DMS 273 treated with DMSO at 0.1 percent for 48 hours (cell line): ENCODE measurements at regions not wholly inside any gene's neighbourhood (a gene's known extent, or its start where the extent isn't known, plus 50 kb on each side); places are given as distances from the start of the nearest gene placed in this dataset.

ENCODE experiments used
- DNase-seq: peaks from one replicate; lab custom pipeline; 2025; lab: John Stamatoyannopoulos, UW

DNA sequence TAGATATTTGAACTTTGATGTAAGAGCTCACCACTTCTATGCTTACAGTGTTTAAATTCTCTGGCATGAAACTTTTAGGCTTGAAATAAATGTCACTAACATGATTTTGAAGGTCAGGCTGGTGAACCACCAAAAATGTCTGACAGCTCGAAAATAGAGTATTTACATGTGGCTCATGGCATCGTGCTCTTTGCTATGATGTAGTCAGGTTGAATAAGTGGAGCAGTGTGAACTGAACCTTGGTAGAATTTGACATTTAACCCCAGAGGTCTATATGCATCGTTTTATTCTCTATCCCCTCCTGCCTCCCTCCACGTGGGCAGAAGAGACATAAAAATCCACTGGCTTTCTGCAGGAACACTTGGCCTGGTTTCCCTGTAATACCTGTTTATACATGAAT lies 369.7 kb upstream of the ATP2B1 start:
- DNase-seq = no peak

GRCh38 chr12:90077756-90078155 lies 369.1 kb upstream of the ATP2B1 start:
- no peak for DNase-seq

DNA sequence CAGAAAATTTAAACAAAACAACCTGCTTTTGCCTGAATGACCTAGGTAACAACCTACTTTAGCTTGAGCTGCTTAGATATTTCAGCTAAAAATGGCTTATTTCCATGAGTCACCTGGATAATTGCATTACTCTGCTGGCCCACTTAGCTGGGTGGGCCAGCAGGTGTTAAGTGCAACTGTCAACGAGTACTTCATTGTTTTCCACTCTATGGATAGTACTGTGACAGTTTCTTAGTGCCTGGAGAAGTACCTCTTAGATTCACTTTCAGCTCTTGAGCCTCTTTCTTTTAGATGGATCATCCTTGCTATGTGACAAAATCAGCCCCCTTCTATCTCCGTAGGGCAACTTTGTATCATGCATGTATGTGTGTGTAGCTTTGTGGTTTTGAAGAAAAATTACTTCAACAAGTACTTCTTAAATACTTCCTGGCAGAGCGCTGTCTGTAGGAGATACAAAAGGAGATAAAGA lies 368.2 kb upstream of the ATP2B1 start:
- no peak for DNase-seq

DNA sequence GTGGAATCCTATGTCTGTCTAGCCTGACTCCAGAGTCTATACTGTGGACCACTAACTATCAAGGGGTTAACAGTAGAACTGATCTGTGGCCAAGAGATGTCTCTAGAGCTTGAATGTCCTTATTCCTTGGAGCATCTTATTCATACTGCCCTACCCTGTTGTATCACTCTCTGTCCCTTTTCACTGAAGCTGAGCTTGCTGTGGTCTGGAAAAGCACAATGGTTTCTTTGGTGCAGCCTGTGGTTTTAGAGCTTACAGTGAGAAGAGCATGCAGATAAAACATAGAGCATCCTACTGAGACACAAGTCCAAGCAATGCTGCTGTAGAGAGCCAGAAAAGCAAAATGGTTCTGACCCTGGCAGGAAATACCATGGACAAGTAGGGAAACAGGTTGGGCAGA lies 367.0 kb upstream of the ATP2B1 start:
- DNase-seq = no peak

GRCh38 chr12:90074086-90074485 lies 365.4 kb upstream of the ATP2B1 start:
- DNase-seq = no peak

DNA sequence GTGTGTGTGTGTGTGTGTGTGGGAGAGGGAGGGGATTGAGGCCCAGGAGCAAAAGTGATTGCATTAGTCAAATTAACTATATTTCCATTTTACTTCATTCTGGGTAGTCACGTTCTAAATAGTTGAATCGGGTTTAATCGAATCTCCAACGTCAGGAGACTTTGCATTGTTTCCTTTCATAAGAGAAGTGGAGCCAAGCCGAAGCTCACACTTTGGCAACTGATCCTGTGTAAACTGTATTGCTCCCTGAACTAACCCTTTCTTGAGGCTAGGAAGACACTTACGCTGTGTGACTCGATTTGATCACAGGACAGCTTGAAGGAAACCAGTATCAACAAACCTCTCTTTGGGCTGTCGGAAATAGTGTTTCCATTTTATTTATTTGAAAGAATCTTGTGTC lies 363.4 kb upstream of the ATP2B1 start:
- DNase-seq = no peak

DNA sequence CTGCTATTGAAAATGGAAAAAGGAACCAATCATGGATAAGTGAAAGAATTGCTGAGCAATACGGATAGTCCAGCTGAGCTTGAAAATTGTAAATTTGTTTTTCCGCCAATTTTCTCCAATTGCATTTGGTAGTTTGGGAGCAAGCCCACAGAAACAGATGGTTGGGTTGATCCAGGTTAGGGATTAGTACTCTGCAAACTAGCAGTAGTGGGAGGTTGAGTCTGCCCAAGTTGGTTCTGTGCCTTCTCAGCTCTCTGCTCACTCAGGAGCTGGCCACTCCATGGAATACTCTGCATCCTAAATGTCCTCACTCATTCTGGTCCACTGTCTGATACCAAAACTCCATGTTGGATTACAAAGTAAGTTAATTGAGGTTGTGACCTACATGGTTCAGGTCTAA lies 361.1 kb upstream of the ATP2B1 start:
- no peak for DNase-seq

GRCh38 chr12:90067791-90068190 lies 359.2 kb upstream of the ATP2B1 start:
- no peak for DNase-seq

DNA sequence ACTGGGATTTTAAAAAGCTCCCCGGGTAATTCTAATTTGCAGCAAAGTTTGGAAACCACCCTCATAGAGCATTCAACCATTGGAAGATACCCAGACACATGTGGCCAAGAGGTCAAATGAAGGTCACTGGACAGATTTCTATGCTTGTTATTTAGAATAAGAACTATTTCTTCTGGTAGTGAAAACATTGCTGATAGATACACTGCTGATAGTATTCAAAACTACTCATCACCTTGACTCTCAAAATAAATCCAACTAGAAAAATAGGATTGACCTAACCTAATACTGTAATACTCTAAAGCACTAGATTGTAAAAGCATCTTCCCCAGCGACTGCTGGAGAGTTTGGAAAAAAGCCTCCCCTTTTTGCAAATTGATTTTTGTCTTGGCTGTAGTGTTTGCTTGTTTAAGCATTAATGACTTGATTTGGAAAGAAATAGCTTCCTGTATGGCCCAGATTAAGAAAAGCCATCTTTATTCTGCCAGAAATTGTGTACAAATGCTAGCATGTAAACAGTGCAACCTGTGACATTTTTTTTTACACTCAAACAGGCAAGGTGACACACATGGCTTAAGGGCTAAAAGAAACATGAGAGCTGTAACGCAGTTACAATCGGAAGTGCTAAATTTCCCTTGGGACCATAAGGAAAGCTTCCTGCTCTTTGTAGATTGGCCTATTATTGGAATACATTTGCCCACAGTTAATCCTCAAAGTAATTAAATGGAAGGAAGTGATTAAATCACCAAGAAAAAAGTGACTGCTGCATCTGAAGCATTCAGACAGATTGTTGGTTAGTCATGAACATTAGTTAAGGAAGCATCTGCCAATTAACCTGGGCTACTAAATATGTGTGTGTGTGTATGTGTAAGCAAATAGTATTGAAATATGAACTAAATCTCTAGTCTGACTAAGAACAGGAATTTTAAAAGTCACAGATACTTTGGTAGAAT lies 356.5 kb upstream of the ATP2B1 start:
- DNase-seq = peak; percentile 38

DNA sequence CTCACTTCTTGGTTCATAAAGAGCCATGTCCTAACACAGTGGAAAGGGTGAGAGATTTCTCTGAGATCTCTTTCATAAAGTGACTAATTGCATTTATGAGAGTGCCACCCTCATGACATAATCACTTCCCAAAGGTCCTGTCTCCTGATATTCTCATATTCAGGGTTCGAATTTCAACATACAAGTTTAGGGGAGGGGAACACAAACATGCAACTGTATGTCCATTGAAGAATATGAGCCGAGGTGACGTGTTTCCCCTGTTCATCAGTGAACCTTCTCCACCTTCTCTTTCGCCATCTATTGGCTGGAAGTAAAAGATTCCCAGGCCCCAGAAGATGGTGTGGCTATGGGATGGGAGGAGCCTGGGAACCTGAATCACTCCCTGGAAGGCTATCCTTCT lies 354.2 kb upstream of the ATP2B1 start:
- DNase-seq = no peak

DNA sequence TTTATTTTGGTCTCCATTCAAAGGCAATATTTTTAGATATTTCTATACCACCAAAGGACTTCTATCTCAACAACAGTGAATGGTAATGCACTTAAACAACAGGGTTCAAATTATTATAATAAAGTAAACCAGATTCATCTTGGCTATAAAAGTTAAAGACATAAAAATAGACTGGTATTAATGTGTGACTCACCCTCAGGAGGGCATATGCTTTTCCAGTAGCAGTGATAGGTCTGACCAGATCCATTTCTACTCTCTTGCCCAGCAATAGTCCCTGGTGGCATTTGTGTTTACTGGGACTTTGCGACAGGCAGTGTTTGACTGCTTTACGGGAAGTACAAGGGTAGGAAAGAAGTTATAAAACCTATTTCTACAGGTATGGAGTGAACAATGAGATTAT lies 353.2 kb upstream of the ATP2B1 start:
- DNase-seq = no peak

- DNase-seq = no peak
Measured at GRCh38 chr12:90060031-90060430, 351.4 kb upstream of the ATP2B1 start.

GRCh38 chr12:90058704-90059103 lies 350.1 kb upstream of the ATP2B1 start:
- DNase-seq = no peak

GRCh38 chr12:90055071-90055470 lies 346.4 kb upstream of the ATP2B1 start:
- DNase-seq = no peak

- no peak for DNase-seq
Measured at GRCh38 chr12:90048918-90049317, 340.3 kb upstream of the ATP2B1 start.

DNA sequence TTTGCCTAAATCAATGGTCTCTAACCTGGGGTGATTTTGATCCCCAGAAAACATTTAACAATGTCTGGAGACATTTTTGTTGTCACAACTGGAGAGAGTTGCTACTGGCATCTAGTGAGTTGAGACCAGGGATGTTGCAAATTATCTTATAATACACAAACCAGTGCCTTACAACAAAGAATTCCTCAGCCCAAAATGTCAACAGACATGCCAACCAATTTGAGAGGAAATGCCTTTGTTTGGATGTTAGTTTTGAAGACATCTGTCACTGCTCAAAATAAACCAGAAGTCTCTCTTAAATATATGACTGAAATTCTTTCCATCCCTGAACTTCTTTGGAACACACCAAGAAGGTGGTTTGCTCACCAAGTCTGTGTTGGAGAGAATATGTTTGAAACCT lies 336.9 kb upstream of the ATP2B1 start:
- no peak for DNase-seq

- DNase-seq = no peak
Measured at GRCh38 chr12:90044069-90044468, 335.4 kb upstream of the ATP2B1 start.

DNA sequence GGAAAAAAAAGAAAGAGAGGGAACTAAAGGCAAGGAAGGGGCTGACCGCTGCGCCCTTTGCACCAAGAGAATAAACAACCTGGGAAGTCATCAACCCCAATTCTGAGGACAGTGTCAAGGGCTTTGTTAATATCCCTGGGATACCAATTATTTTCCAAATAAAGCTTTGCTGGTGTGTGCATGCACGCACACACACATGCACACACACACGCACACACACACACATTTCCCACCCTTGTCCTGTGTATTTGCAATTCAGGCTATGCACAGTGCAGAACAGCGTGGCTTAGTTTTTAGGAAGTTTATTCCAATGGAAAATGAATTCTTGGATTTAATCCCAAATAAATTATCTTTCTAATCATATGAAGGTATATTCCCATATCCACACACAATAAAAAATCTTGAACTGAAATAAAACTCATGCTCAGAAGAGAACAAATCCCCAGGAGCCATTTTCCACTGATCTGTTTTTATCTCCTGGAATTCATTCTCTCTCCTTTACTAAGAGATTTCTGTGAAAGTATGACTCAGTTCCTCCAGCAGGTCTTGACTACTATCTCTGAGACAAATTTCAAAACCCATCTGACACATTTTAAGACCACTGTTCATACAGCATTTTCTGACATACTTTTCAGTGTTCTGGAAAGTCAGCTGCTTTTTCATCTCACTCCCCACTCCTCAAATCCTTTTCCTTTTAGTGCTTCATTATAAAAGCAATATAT lies 334.4 kb upstream of the ATP2B1 start:
- DNase-seq = no peak

DNA sequence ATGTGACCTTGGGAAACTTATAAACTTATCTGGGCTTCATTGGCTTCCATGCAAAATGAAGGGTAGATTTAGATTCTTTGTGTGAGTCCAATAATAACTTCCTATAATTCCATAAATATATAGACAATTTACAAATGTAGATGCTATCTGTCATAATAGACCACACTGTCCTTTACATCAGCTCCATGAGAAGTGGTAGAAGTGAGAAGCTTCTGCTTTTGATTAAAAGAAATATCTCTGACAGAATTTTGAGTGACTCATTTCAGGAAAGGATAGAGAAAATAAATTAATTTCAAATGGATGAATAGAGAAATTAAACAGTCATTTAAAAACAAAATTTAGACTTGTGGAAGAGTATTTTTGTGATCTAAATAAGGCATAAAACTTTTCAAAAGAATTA lies 329.7 kb upstream of the ATP2B1 start:
- no peak for DNase-seq

DNA sequence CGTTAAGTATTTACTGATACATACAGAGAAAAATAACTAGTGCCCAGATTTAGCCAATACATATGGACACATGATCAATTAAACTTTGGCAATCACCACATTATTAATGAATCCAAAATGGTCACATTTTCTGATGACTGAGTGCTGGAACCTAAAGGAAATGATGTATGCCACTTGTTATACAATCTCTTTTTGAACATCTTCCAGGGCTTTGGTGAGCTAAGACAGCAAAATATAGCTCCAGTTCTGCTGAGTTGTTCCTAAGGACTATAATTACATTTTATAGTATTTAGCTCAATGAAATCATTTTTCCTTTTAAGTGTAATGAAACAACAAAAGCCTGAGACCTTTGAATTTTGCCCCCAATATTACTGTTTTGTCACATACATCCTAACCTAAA lies 329.1 kb upstream of the ATP2B1 start:
- no peak for DNase-seq

DNA sequence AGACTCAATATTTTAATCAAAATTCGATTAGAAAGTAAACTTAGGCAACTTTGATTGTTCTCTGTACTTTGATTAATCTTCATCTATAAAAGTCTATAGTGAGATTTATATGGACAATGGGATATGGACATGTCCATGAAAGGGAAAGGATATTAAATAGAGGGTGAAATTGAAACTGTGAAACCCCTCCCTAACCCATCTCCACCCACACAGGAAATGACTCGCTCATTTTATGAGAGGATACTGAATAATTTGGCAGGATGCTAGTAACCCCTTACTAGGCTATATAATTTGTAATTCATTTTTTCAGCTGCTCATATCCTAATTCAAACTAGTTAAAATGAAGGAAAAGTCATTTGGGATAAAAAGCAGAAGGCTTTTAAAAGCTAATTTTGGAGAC lies 328.0 kb upstream of the ATP2B1 start:
- DNase-seq = no peak

DNA sequence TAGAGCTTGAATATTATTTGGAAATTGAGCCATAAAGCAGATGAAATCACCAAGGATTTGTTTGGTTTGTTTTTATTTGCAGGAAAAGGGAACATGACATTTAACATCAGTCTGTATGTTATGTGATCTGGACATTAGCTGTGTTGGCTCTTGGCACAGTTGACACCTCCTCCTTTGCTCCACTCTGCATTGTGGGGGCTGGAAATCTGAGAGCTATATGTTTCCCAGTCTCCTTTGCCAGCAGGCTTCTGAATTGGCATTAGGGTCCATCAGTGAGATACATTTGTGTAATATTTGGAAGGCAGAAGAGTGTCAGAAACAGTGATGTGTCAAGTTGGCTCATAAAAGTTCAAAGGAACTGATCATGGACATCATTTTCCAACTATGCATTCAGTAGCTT lies 322.1 kb upstream of the ATP2B1 start:
- DNase-seq = no peak

DNA sequence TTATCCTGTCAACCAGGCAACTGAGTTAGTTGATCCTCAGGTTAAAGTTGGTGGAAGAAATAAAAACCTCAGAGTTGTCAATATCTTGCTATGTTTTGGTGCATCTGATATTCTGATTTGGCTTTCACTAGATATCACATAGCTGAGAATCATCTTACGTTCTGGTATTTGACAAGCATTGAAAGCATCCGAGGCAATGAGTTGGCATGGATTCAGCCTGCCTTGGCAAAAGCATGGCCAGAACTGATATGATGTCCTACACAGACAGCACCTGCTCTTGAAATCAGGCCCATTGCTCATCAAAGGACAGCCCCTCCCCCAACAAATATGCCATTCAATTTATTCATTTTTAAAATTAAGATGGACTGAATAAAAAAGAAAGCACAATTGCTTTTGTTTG lies 320.7 kb upstream of the ATP2B1 start:
- no peak for DNase-seq
